ENCODE measurements at regions not wholly inside any gene's neighbourhood (a gene's known extent, or its start where the extent isn't known, plus 50 kb on each side); places are given as distances from the start of the nearest gene placed in this dataset.

- Histone ChIP-seq H3K36me3 (ENCODE audit: insufficient read depth) (no peaks in the 10 kb centered on the region), H3K4me3 (IDR thresholded peaks at IDR 0.05; ENCODE audit: insufficient read depth, low read depth, low read length) (no peak overlapping the region), H3K27ac (no peak overlapping the region), H3K79me2 (ENCODE audit: insufficient read depth, low read depth) (no peaks in the 10 kb centered on the region), H3K9ac (no peak overlapping the region), H3K4me1 (ENCODE audit: low read depth, poor library complexity, severe bottlenecking) (no peaks in the 10 kb centered on the region), H2AFZ (ENCODE audit: low read depth) (no peak overlapping the region), H3K4me2 (no peak overlapping the region), H3K27me3 (ENCODE audit: insufficient read depth, low read depth) (peaks cover 32% of the 10 kb centered on the region; the same call in 1 of the 2 replicates), H4K20me1 (ENCODE audit: insufficient read depth) (no peaks in the 10 kb centered on the region)
- no peak for TF ChIP-seq CTCF (conservative IDR thresholded peaks at IDR 0.05; ENCODE audit: low read depth, low read length)
Observed at GRCh38 chr20:59422872-59423544, 122.6 kb downstream of the EDN3 start.

- TF ChIP-seq CTCF (conservative IDR thresholded peaks at IDR 0.05; ENCODE audit: low read depth, low read length) = no peak
- Histone ChIP-seq H3K4me2 (no peak overlapping the region), H3K4me3 (IDR thresholded peaks at IDR 0.05; ENCODE audit: insufficient read depth, low read depth, low read length) (no peak overlapping the region)
Observed at GRCh38 chr20:59424976-59425375, 124.6 kb downstream of the EDN3 start.

GRCh38 chr20:59425572-59425971, 125.2 kb downstream of the EDN3 start:
- H3K36me3 ChIP-seq (ENCODE audit: insufficient read depth) = no peaks in the 10 kb centered on the region
- no peak overlapping the region for H2AFZ ChIP-seq (ENCODE audit: low read depth)

More at GRCh38 chr20:59424976-59425375, 124.6 kb downstream of the EDN3 start:
- Histone ChIP-seq H2AFZ (ENCODE audit: low read depth) (no peak overlapping the region), H3K4me1 (ENCODE audit: low read depth, poor library complexity, severe bottlenecking) (no peaks in the 10 kb centered on the region), H3K27ac (no peak overlapping the region), H3K36me3 (ENCODE audit: insufficient read depth) (no peaks in the 10 kb centered on the region), H4K20me1 (ENCODE audit: insufficient read depth) (no peaks in the 10 kb centered on the region), H3K27me3 (ENCODE audit: insufficient read depth, low read depth) (peaks cover 15% of the 10 kb centered on the region; the same call in 1 of the 2 replicates), H3K79me2 (ENCODE audit: insufficient read depth, low read depth) (no peaks in the 10 kb centered on the region), H3K9ac (no peak overlapping the region)

GRCh38 chr20:59428006-59428405, 127.6 kb downstream of the EDN3 start:
- Histone ChIP-seq H3K27ac (no peak overlapping the region), H2AFZ (ENCODE audit: low read depth) (no peak overlapping the region), H3K4me3 (IDR thresholded peaks at IDR 0.05; ENCODE audit: insufficient read depth, low read depth, low read length) (no peak overlapping the region), H4K20me1 (ENCODE audit: insufficient read depth) (no peaks in the 10 kb centered on the region), H3K27me3 (ENCODE audit: insufficient read depth, low read depth) (peaks cover 12% of the 10 kb centered on the region; the same call in 1 of the 2 replicates), H3K4me1 (ENCODE audit: low read depth, poor library complexity, severe bottlenecking) (no peaks in the 10 kb centered on the region), H3K9ac (no peak overlapping the region), H3K79me2 (ENCODE audit: insufficient read depth, low read depth) (no peaks in the 10 kb centered on the region), H3K36me3 (ENCODE audit: insufficient read depth) (no peaks in the 10 kb centered on the region), H3K4me2 (no peak overlapping the region)
- no peak for TF ChIP-seq CTCF (conservative IDR thresholded peaks at IDR 0.05; ENCODE audit: low read depth, low read length)

More at GRCh38 chr20:59425572-59425971, 125.2 kb downstream of the EDN3 start:
- Histone ChIP-seq H3K4me2 (no peak overlapping the region), H3K27ac (no peak overlapping the region), H3K4me3 (IDR thresholded peaks at IDR 0.05; ENCODE audit: insufficient read depth, low read depth, low read length) (no peak overlapping the region), H3K27me3 (ENCODE audit: insufficient read depth, low read depth) (peaks cover 14% of the 10 kb centered on the region; the same call in 1 of the 2 replicates), H3K4me1 (ENCODE audit: low read depth, poor library complexity, severe bottlenecking) (no peaks in the 10 kb centered on the region), H3K9ac (no peak overlapping the region), H3K79me2 (ENCODE audit: insufficient read depth, low read depth) (no peaks in the 10 kb centered on the region), H4K20me1 (ENCODE audit: insufficient read depth) (no peaks in the 10 kb centered on the region)
- TF ChIP-seq CTCF (conservative IDR thresholded peaks at IDR 0.05; ENCODE audit: low read depth, low read length) = no peak

Measured in KMS-11 (cell line).